ENCODE measurements at regions not wholly inside any gene's neighbourhood (a gene's known extent, or its start where the extent isn't known, plus 50 kb on each side); places are given as distances from the start of the nearest gene placed in this dataset.
A peak's percentile ranks its signal among the peaks of the same experiment; 100 is the strongest.

DNA sequence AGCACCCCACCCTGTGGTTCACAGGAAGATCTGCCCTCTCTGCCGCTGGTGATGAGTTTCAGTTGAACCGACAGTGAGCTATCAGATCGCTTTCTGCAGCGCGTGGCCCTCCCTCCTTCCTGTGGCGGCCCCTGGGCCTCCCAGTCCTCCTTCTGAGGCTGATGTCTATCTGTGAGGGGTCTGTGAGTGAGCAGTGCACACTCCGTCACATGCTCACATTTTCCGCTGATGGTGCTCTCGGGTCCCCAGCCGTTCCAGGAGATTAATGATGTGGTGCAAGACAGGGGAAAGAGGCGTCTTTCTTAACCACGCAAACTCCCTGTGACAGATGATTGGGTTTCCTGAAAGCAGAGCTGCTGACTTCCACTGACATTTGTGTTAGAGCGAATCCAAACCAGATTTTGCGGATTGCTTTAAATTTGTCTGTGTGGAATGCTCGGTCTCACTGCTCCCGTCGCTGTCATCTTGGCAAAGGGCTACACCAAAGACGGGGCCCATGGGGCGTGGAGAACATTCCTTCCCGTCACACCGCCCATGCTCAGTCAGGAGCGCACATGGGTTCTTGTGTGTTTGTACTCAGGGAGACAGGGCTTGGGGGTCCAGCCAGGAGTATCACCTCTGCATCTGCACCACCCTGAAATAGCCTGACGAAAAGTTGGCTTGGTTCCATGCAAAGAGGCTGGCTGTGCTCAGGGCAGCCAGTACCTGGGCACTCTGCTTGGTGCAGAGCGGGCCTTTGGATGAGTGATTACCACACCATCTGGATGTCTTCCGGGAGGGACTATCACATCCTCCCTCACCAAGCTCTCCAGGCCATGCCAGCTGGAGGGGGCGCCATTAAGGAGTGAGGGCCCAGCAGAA is 154.7 kb upstream of the HS6ST1 start:
- DNase-seq: peak in 1 of 14 donors; percentile 88

DNA sequence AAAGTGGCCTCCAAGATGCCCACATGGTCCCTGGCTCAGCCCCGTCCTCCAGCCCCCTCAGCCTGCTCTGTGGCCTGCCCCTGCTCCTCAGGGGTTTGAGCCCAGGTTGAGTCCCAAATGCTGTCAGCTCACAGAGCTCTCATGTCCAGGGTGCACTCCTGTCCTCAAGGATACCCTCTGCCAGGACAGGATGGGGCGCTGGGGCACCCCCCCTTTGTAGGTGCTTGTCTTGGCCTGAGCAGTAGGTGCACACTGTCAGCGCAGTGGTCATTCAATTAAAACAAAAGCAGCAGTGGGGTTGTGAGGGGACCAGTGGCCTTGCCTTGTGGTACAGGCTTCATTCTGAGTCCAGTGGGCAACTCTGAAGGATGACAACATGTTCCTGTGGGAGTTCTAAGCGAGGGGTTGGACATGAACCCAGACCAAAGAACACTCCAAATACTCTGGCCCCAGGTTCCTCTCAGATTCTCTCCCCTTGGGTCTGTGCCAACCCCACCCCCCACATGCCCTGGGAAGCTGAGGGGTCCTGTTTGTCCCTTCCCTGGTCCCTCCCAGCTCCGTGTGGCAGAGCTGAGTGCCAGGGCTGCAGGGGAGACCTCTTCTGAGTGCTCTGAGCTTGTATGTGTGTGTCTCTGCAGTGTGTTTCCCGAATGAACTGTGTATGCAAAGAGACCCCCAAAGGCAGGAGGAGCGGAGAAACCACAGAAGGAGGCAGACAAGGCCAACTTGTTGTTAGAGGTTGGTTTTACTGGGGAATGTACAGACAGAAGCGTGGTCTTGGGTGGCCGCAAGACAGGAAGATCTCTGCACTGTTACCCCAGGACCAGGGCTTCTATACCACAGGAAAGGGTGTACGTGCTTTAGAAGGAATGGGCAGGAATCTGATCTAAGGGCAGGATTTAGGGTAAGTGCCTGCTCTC is 155.6 kb upstream of the HS6ST1 start:
- DNase-seq: no peak

DNA sequence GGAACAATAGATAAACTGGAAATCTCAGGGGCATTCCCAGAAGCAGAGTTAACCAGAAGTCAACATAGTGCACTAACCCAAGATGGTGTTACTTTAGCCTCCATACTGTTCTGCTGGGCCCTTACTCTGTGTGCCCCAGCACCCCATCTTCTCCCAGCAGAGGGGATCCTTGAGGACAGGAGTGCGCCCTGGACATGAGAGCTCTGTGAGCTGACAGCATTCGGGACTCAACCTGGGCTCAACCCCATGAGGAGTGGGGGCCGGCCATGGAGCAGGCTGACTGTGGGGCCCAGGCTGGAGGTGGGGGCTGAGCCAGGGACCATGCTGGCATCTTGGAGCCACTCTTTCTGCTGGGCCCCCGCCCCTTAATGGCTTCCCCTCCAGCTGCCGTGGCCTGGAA is 156.3 kb upstream of the HS6ST1 start:
- no peak for DNase-seq

GRCh38 chr2:128475427-128476211 is 157.0 kb upstream of the HS6ST1 start:
- DNase-seq: no peak

DNA sequence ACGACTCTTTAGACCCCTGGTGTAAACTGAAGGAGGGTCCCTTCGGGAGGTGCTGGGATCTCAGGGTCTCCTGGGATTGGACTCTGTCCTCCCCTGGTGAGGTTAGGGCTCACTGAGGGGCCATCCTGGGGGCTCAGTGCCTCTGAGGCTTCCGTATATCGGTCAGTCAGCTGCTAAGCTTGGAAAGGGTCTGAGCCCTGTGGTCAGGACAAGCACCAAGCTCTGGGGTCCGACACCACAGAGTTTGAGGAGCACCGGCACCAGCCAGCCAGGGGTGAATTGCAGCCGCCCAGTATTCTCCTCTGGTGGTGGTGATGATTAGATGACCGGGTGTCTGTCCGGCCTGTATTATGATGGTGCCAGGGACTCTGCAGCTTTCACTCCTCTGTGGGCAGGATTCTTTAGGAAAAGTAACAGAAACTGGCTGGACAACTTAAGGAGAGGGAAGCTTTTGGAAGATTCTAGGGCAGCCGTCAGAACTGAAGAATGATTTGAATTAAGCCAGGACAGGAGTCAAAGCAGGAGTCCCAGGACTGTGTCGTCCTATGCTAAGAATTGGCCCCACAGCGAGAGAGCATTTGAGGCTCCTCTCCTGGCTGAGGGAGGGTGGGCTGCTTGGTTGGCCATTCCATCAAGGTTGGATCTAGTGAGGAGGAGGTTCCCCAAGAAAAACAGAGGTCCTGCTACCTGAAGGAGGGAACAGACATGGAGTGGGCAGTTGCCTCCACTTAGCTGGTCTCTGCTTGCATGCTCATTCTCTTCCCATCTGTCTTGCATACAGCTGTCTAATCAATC is 158.6 kb upstream of the HS6ST1 start:
- DNase-seq: no peak

GRCh38 chr2:128477891-128478290 is 159.2 kb upstream of the HS6ST1 start:
- no peak for DNase-seq

DNA sequence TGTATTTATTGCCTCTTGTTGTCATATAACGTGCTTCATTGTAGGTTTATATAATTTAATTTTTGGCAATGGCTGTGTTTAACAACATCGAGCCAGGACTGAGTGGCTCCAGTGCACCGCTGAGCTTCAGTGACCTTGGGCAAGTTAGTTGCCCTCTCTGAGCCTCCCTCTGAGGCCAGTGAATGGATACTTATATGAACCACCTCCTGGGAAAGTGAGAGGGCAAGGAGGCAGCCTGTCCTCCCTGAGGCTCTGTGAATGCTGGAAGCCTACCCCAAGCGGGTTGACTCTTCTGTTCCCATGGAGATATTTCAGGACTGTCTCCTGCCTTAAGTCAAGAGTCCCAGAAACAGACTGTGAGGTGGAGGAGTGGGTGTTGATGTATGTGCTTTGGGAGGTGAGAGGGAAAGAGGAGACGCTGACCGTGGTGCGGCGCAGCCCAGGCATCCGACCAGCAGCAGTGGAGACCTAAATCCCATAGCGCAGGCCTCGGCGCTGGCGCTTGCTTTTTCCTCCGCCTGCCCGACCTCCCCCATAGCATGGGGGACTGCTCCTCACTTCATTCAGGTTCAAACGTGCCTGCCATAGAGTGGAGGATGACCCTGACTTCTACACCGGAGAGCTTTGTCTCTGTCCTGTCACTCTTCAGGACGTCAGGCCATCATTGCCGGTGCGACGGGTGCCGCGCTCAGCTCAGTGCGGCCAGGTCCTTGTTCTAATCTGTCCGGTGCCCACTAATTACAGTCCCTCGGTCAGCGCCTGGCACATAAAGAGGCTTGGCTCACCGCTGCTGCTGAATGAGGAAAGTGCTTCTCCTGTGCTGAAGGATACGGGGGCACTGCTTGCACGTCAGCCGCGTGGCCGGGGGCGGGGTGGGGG is 167.3 kb upstream of the HS6ST1 start:
- DNase-seq: no peak

DNA sequence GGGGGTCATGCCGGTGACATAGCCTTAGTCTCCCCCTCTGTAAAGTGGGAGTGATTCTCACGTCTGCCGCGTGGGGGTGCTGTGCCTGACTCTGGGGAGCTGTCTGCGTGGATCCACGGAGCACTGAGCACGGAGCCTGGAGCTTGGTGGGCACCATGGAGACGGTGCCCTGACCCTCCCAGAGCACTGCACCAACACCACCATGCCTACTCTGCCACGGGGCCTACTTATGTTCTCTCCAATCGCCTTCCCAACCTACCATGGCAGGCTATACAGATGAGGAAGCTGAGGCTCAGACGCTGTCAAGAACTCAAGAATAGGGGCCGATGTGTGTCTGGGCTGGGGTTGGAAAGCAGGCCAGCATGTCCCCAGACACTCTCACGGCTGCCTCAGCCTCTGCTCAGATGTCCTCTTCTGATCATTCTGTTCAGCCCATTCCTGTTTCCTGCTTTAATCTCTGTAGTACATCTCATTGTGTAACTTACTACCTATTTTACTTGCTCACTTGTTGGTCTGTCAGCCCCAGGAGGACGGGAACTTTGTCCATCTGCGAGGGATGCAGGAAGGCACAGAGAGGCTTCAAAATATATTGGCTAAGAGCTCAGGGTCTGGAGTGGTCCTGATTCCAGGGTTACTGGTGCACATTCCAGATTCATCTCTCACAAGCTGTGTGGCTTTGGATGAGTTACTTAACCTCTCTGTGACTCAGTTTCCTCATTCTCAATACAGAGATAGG is 168.1 kb upstream of the HS6ST1 start:
- no peak for DNase-seq

GRCh38 chr2:128487650-128488387 is 169.2 kb upstream of the HS6ST1 start:
- no peak for DNase-seq

DNA sequence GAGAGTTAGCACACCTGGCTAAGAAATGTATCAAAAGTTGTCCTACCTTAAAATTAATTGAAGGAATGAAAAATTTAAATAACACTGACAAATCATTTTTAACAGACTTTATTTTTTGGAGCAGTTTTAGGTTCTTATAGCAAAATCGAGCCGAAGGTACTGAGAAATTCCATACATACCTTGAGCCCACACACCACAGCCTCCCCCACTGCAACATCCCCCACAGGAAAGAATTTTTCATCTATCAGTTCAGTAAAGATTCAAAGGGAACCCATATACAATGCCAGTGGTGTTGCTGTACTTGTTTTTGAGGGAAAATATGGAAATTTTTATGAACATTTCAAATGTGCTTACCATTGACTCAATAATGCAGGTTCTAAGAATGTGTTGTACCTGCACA is 169.8 kb upstream of the HS6ST1 start:
- DNase-seq: no peak

DNA sequence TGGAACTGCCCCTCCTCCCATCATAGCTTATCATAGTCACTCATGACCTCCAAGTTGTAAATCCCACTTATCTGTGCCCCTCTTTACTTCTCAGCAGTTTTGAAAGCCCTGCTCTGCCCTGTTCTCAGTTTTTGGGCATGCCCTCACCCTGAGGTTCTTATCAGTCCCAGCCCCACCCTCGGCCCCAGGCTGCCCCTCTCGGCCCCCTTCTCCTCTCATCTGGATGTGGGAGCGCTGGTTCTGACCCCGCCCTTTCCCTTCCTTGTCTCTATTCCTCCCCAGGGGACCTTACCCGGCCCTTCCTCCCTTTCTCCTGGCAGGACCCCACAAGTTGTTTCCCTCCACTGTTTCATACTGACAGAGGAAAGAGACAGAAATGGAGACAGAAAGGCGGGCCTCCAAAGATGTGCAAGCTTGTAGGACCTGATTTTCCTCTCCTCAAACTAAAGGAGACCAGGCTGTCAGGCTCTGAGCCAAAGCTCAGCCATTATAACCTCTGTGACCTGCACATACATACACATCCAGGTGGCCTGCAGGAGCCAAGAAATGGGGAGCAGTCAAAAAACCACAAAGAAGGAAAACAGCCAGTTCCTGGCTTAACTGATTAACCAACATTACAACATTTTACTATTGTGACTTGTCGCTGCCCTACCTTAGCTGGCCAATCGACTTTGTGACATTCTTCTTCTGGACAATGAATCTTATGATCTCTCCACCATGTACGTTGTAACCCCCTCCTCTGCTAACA is 171.0 kb upstream of the HS6ST1 start:
- DNase-seq: no peak

DNA sequence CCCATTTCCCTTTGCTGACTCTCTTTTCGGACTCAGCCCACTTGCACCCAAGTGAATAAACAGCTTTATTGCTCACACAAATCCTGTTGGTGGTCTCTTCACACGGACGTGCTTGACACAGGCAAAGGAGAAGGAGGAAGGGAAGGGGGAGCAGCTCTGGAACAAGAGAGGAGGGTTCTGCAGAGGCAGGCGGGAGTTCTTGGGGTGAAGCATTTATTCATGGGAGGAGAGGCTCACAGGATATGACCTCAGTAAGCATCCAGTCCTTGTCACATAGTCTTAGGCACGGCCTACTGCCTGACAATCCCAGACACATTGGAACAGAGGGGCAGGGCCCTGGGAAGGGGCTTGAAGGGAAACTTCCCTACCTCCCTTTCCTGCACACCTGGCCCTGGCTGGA is 171.7 kb upstream of the HS6ST1 start:
- no peak for DNase-seq

GRCh38 chr2:128490881-128491691 is 172.4 kb upstream of the HS6ST1 start:
- DNase-seq: no peak

- DNase-seq: no peak
These were observed 173.1 kb upstream of the HS6ST1 start for GRCh38 chr2:128491692-128492244.

DNA sequence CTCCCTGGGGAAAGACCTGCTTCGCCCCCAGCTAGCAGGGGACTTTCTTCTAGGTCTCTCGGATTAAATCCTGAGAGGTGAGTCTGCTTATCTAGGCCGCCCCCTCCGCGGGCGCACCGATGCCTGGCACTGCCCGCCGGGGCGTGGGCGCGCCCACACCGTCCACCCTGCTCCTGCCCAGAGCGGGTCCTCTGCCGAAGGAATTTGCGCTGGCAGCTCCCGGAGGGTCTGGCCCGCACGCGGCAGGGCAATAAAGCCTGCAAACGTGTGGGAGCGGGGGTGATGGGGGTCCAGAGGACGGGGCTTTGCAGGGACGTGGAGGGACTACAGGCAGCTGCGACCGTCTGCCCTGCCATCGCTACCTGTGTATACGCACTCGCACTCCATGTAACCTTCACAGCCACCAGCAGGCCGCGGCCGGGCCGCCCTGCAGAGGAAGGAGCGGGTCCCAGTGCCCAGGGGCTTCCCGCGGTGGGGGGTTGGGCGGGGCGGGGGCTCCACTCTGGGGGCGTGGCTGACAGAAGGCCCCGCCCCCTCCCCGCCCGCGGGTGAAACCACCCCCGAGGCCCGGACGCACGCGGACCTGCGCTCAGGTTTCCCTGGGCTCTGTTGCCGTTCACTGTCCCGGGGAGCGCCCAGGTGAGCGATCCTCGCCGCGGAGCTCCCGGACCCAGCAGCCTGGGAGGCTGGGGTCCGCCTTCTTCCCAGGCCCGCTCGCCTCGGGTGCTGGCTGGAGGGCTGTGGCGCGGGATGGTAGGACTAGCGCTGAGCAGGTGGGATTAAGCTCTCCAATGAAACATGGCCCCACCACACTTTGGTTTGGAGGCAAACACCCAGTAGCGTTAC is 174.5 kb upstream of the HS6ST1 start:
- no peak for DNase-seq

DNA sequence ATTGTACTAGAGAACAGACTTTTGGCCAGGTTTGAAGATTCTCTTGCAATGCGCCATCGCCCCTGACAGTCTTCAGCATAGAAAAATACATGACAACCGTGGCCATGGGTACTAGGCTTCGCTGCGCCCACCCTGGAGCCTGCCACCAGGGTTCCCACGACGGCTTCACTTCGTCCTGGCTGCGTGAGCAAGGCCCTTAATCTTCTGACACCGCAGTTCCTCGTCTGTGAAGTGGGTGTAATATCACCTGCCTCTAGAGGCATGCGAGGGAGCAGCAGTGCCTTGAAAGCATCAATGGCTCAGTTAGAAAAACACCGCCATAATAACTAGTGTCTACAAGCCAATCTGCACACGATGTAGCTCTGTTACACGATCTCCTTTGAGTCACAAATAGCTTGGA is 175.2 kb upstream of the HS6ST1 start:
- DNase-seq: no peak

DNA sequence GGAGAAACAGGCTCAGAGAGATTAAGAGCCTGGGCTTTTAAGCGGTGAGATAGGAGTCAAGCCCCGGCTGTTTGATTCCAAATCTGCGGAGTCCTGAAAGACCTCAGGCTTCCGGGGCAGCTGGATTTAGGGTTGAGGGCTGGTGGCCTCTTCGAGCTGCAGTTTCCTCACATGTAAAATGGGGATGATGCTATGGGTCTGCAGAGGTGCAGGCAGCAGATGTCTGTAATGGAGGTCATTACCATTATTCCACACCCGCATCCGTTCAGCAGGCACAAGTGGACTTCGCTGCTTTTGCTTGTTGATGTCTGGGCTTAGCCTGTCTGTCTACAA is 175.6 kb upstream of the HS6ST1 start:
- no peak for DNase-seq

All from C1 segment of cervical spinal cord (tissue), 14 donors.